ENCODE measurements at regions not wholly inside any gene's neighbourhood (a gene's known extent, or its start where the extent isn't known, plus 50 kb on each side); places are given as distances from the start of the nearest gene placed in this dataset.

- no peak for DNase-seq (ENCODE audit: low spot score)
Measured at GRCh38 chr10:110398419-110399105, 93.8 kb upstream of the SMNDC1 start.

GRCh38 chr10:110399106-110399964 is 94.6 kb upstream of the SMNDC1 start:
- DNase-seq (ENCODE audit: low spot score): no peak

- no peak for DNase-seq (ENCODE audit: low spot score)
Measured at GRCh38 chr10:110399965-110400933, 95.5 kb upstream of the SMNDC1 start.

GRCh38 chr10:110401401-110402076 is 96.2 kb upstream of the DUSP5 start:
- DNase-seq (ENCODE audit: low spot score): no peak

- no peak for DNase-seq (ENCODE audit: low spot score)
Measured at GRCh38 chr10:110402077-110402416, 95.7 kb upstream of the DUSP5 start.

- no peak for DNase-seq (ENCODE audit: low spot score)
Measured at GRCh38 chr10:110403593-110403992, 94.1 kb upstream of the DUSP5 start.

- DNase-seq (ENCODE audit: low spot score): no peak
Measured at GRCh38 chr10:110404413-110404812, 93.3 kb upstream of the DUSP5 start.

GRCh38 chr10:110404825-110405224 is 92.9 kb upstream of the DUSP5 start:
- no peak for DNase-seq (ENCODE audit: low spot score)

- no peak for DNase-seq (ENCODE audit: low spot score)
Measured at GRCh38 chr10:110405380-110405779, 92.3 kb upstream of the DUSP5 start.

- no peak for DNase-seq (ENCODE audit: low spot score)
Measured at GRCh38 chr10:110407301-110408170, 90.2 kb upstream of the DUSP5 start.

GRCh38 chr10:110408203-110408871 is 89.4 kb upstream of the DUSP5 start:
- DNase-seq (ENCODE audit: low spot score): no peak

GRCh38 chr10:110408943-110409342 is 88.8 kb upstream of the DUSP5 start:
- no peak for DNase-seq (ENCODE audit: low spot score)

- DNase-seq (ENCODE audit: low spot score): no peak
Measured at GRCh38 chr10:110409488-110409887, 88.2 kb upstream of the DUSP5 start.

- no peak for DNase-seq (ENCODE audit: low spot score)
Measured at GRCh38 chr10:110409926-110410325, 87.8 kb upstream of the DUSP5 start.

GRCh38 chr10:110410329-110411046 is 87.2 kb upstream of the DUSP5 start:
- no peak for DNase-seq (ENCODE audit: low spot score)

GRCh38 chr10:110411047-110411410 is 86.7 kb upstream of the DUSP5 start:
- DNase-seq (ENCODE audit: low spot score): no peak

- no peak for DNase-seq (ENCODE audit: low spot score)
Measured at GRCh38 chr10:110413049-110413783, 84.5 kb upstream of the DUSP5 start.

GRCh38 chr10:110413903-110414547 is 83.7 kb upstream of the DUSP5 start:
- no peak for DNase-seq (ENCODE audit: low spot score)
